HL-60 (cell line): ENCODE measurements at regions not wholly inside any gene's neighbourhood (a gene's known extent, or its start where the extent isn't known, plus 50 kb on each side); places are given as distances from the start of the nearest gene placed in this dataset.

ENCODE experiments used
- GABPA ChIP-seq: IDR thresholded peaks from 2 replicates; pipeline ENCODE4 v1.6.1; 2012; ENCODE audit warnings: low read depth
- POLR2AphosphoS5 ChIP-seq: IDR thresholded peaks from 2 replicates; pipeline ENCODE4 v1.6.1; 2012; ENCODE audit warnings: low read depth
- SPI1 ChIP-seq: IDR thresholded peaks from 2 replicates; pipeline ENCODE4 v1.6.1; 2012; ENCODE audit warnings: low read depth, mild to moderate bottlenecking, borderline replicate concordance
- TF ChIP-seq, protein P1 (sequence below): IDR thresholded peaks from one replicate; pipeline ENCODE4 v1.5.1; 2011; ENCODE audit warnings: low read length, control low read depth, inconsistent platforms; ENCODE audit not compliant: insufficient read depth
- TF ChIP-seq, protein P2 (sequence below): IDR thresholded peaks from 2 replicates; pipeline ENCODE4 v1.6.1; 2012; ENCODE audit warnings: low read depth; ENCODE audit not compliant: insufficient replicate concordance

DNA sequence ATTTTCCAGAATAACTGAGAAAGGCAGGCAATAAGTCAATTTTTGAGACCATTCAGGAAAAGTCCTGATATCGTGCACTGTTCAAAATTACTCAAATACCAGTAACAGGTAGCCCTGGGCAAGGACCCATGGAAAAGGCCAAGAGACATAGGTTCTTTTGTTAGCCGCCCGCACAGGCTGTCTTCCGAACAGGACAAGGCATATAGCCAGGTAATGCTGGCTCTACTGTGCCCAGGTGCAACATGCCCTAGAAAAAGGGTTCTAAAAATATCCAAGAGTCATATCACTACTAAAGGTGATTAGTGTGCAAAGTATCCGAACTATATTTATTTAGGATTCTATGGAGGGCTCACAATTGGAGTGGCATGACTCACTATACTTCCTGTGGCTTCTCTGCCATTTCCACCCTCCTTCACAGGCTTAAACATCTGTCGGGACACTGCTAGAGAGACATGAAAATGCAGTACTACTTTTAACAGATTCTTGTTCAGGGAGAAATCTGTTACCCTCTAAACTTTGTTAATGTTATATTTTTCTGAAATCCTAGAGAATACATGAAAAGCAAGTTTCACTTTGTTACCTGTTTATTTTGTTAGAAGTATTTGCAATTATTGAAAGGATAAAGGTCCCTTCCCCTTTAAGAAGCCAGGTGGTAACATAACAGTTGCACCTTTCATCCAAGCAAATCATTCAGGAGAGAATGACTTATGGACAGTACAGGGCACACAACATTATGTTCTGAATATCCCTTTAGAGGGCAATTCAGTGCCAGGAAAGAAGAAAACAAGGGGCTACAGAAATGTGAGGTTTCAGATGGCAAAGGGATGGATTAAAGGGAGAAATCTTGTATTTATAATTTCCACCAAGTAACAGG is 293.3 kb upstream of the THBS1 start:
- TF ChIP-seq POLR2AphosphoS5 (no peak), GABPA (no peak), SPI1 (no peak)
- TF ChIP-seq, protein P1, sequence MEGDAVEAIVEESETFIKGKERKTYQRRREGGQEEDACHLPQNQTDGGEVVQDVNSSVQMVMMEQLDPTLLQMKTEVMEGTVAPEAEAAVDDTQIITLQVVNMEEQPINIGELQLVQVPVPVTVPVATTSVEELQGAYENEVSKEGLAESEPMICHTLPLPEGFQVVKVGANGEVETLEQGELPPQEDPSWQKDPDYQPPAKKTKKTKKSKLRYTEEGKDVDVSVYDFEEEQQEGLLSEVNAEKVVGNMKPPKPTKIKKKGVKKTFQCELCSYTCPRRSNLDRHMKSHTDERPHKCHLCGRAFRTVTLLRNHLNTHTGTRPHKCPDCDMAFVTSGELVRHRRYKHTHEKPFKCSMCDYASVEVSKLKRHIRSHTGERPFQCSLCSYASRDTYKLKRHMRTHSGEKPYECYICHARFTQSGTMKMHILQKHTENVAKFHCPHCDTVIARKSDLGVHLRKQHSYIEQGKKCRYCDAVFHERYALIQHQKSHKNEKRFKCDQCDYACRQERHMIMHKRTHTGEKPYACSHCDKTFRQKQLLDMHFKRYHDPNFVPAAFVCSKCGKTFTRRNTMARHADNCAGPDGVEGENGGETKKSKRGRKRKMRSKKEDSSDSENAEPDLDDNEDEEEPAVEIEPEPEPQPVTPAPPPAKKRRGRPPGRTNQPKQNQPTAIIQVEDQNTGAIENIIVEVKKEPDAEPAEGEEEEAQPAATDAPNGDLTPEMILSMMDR: no peak
- TF ChIP-seq, protein P2, sequence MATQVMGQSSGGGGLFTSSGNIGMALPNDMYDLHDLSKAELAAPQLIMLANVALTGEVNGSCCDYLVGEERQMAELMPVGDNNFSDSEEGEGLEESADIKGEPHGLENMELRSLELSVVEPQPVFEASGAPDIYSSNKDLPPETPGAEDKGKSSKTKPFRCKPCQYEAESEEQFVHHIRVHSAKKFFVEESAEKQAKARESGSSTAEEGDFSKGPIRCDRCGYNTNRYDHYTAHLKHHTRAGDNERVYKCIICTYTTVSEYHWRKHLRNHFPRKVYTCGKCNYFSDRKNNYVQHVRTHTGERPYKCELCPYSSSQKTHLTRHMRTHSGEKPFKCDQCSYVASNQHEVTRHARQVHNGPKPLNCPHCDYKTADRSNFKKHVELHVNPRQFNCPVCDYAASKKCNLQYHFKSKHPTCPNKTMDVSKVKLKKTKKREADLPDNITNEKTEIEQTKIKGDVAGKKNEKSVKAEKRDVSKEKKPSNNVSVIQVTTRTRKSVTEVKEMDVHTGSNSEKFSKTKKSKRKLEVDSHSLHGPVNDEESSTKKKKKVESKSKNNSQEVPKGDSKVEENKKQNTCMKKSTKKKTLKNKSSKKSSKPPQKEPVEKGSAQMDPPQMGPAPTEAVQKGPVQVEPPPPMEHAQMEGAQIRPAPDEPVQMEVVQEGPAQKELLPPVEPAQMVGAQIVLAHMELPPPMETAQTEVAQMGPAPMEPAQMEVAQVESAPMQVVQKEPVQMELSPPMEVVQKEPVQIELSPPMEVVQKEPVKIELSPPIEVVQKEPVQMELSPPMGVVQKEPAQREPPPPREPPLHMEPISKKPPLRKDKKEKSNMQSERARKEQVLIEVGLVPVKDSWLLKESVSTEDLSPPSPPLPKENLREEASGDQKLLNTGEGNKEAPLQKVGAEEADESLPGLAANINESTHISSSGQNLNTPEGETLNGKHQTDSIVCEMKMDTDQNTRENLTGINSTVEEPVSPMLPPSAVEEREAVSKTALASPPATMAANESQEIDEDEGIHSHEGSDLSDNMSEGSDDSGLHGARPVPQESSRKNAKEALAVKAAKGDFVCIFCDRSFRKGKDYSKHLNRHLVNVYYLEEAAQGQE: no peak
